PC-9 (cell line): ENCODE measurements at regions not wholly inside any gene's neighbourhood (a gene's known extent, or its start where the extent isn't known, plus 50 kb on each side); places are given as distances from the start of the nearest gene placed in this dataset.

Experiments
- BruUV-seq: library from RNA; stranded (reverse); fragments of 400-500 nt; replicated peaks from 2 replicates; lab custom pipeline; 2021; lab: Mats Ljungman, UMichigan
- CTCF ChIA-PET: fragments of 300-600 bp; sonication (Branson Sonifier 250); formaldehyde crosslinking; loops from one replicate; lab custom pipeline; 2022; ENCODE audit warnings: antibody characterized with exemption; lab: Charles Lee
- POLR2A ChIA-PET: fragments of 300-600 bp; sonication (Branson Sonifier 250); formaldehyde crosslinking; loops from one replicate; lab custom pipeline; 2022; ENCODE audit warnings: antibody characterized with exemption; ENCODE audit not compliant: unreplicated experiment; lab: Charles Lee
- DNase-seq, 2 experiments: peaks; one replicate each; pipeline versions ENCODE4 v3.0.0 to v3.0.0-alpha.2; 2015 to 2022; ENCODE audit warnings: mixed read lengths in 1 of 2
- H2AFZ ChIP-seq: fragments of 200-600 bp; sonication (generic); 2 replicates; pipeline ENCODE4 v1.8.1; 2017; ENCODE audit warnings: antibody characterized with exemption
- H3F3A ChIP-seq: fragments of 200-600 bp; sonication (generic); 2 replicates; pipeline ENCODE4 v1.8.1; 2017; ENCODE audit warnings: antibody characterized with exemption, mild to moderate bottlenecking, low read depth; ENCODE audit not compliant: insufficient read depth
- H3K27ac ChIP-seq: fragments of 200-600 bp; sonication (generic); 2 replicates; pipeline ENCODE4 v1.6.1; 2016; ENCODE audit warnings: mixed run types
- H3K27me3 ChIP-seq: fragments of 200-600 bp; sonication (generic); 2 replicates; pipeline ENCODE4 v1.6.1; 2016; ENCODE audit warnings: low read depth, mixed run types; ENCODE audit not compliant: insufficient read depth
- H3K36me3 ChIP-seq: fragments of 200-600 bp; sonication (generic); 2 replicates; pipeline ENCODE4 v1.6.1; 2016; ENCODE audit warnings: low read depth, mixed run types
- H3K4me1 ChIP-seq: fragments of 200-600 bp; sonication (generic); replicated peaks from 2 replicates; pipeline ENCODE4 v1.6.1; 2016; ENCODE audit warnings: mixed run types; ENCODE audit not compliant: insufficient read depth
- H3K4me2 ChIP-seq: fragments of 200-600 bp; sonication (generic); 2 replicates; pipeline ENCODE4 v1.6.1; 2017; ENCODE audit warnings: mixed run types
- H3K4me3 ChIP-seq: fragments of 200-600 bp; sonication (generic); 2 replicates; pipeline ENCODE4 v1.6.1; 2016; ENCODE audit warnings: mixed run types
- H3K79me2 ChIP-seq: fragments of 200-600 bp; sonication (generic); 2 replicates; pipeline ENCODE4 v1.6.1; 2017; ENCODE audit warnings: low read depth, mixed run types
- H3K9me2 ChIP-seq: fragments of 200-600 bp; sonication (generic); 2 replicates; pipeline ENCODE4 v1.8.1; 2017; ENCODE audit warnings: mild to moderate bottlenecking; ENCODE audit not compliant: insufficient read depth
- H3K9me3 ChIP-seq: fragments of 200-600 bp; sonication (generic); 2 replicates; pipeline ENCODE4 v1.8.1; 2016; ENCODE audit warnings: low read depth; ENCODE audit not compliant: insufficient read depth
- H4K20me1 ChIP-seq: fragments of 200-600 bp; sonication (generic); 2 replicates; pipeline ENCODE4 v1.8.1; 2017; ENCODE audit not compliant: insufficient read depth
- EZH2 ChIP-seq: fragments of 200-600 bp; sonication (generic); IDR thresholded peaks from 2 replicates; pipeline ENCODE4 v1.8.0; 2017; ENCODE audit warnings: antibody characterized with exemption, low read depth
- intact Hi-C: fragments of 100-400 bp; cut with micrococcal nuclease; formaldehyde crosslinking; loops from one replicate; pipeline ENCODE4 v1.10.0; 2022; ENCODE audit not compliant: unreplicated experiment
- TF ChIP-seq, protein P1 (sequence below): fragments of 200-600 bp; sonication (generic); conservative IDR thresholded peaks from 2 replicates; pipeline ENCODE4 v1.6.1; 2017; ENCODE audit warnings: mixed run types, antibody characterized with exemption, mild to moderate bottlenecking, moderate library complexity

DNA sequence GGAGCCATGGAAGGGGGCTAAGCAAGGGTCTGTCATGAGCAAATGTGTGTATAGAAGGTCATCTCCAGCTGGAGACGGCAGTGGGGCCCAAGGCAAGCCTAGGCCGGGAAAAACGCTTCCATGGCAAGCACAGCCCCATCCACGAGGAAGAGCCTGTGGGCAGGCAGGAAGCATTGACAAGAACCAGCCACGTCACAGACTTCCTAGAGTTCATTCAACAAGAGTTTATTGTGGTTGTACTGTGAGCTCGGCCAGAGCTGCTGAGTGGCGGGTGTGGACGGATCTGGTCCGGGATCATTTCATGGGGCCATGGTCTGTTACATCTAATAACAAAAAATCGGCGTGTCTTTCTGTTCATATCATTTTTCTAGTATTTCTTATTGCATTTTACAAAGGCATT, 311.7 kb downstream of the TMEM121 start:
- no peak for DNase-seq
- ChIA-PET CTCF (no interaction called here), POLR2A (no interaction called here)
- TF ChIP-seq EZH2, result no peak
- TF ChIP-seq, protein P1, sequence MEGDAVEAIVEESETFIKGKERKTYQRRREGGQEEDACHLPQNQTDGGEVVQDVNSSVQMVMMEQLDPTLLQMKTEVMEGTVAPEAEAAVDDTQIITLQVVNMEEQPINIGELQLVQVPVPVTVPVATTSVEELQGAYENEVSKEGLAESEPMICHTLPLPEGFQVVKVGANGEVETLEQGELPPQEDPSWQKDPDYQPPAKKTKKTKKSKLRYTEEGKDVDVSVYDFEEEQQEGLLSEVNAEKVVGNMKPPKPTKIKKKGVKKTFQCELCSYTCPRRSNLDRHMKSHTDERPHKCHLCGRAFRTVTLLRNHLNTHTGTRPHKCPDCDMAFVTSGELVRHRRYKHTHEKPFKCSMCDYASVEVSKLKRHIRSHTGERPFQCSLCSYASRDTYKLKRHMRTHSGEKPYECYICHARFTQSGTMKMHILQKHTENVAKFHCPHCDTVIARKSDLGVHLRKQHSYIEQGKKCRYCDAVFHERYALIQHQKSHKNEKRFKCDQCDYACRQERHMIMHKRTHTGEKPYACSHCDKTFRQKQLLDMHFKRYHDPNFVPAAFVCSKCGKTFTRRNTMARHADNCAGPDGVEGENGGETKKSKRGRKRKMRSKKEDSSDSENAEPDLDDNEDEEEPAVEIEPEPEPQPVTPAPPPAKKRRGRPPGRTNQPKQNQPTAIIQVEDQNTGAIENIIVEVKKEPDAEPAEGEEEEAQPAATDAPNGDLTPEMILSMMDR, result no peak
- no peak overlapping the region for H3K4me2 ChIP-seq
- no peaks in the 10 kb centered on the region for H3K36me3 ChIP-seq
- H3K9me2 ChIP-seq, result no peaks in the 10 kb centered on the region
- H3K4me1 ChIP-seq, result no peaks in the 10 kb centered on the region
- peaks cover 95% of the 10 kb centered on the region for H3K27me3 ChIP-seq
- no peaks in the 10 kb centered on the region for H4K20me1 ChIP-seq
- H3K79me2 ChIP-seq, result no peaks in the 10 kb centered on the region
- no TSS peak for BruUV-seq
- no peak overlapping the region for H3K27ac ChIP-seq
- no peak overlapping the region for H2AFZ ChIP-seq
- H3K4me3 ChIP-seq, result no peak overlapping the region
- no peaks in the 10 kb centered on the region for H3K9me3 ChIP-seq
- H3F3A ChIP-seq, result no peaks in the 10 kb centered on the region
- intact Hi-C loops, result no loop called here

DNA sequence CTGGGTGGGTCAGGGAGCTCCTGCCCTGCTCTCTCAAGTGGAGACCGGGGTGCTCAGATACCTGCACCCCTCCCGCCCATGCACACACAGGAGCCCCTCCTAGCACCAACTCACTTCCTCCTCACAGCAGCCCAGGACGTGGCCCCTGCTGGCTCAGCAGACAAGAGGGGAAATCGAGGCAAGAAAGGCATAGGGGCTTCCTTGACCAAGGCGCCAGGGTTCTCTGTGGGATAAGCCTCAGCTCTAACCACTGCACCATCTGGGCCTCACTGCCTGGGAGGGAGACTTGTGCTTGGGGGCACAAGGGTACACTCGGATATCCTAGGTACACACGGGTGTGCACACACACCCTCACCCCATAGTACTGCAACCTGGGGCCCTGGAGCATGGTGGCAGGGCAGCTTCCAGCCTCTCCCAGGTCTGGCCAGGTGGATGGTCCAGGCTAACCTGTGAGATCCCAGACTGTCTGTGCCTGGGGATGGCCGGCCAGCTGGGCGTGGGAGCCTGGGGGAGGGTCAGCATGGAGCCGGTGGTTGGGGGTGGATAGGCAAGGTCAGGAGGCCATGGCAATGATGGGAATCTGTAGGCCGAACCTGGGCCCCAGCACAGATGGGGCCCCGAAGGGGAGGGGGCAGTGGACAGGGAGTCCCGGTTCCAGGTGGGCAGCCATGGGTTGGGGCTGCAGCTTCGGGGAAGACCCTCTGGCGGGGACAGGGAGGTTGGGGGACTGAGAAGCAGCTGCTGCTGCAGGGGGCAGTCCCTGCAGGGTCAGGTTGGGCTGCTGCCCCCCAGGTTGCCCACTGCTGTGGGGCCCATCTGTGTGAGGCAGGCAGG, 312.4 kb downstream of the TMEM121 start:
- no peak overlapping the region for H2AFZ ChIP-seq
- intact Hi-C loops, result no loop called here
- H3K9me3 ChIP-seq, result no peaks in the 10 kb centered on the region
- no peak overlapping the region for H3K4me2 ChIP-seq
- no peak overlapping the region for H3K27ac ChIP-seq
- peaks cover 95% of the 10 kb centered on the region for H3K27me3 ChIP-seq
- H4K20me1 ChIP-seq, result no peaks in the 10 kb centered on the region
- no peaks in the 10 kb centered on the region for H3F3A ChIP-seq
- no peak for DNase-seq
- H3K4me1 ChIP-seq, result no peaks in the 10 kb centered on the region
- CTCF ChIA-PET, result no interaction called here
- H3K79me2 ChIP-seq, result no peaks in the 10 kb centered on the region
- TF ChIP-seq, protein P1, result no peak
- no peak for TF ChIP-seq EZH2
- POLR2A ChIA-PET, result no interaction called here
- H3K9me2 ChIP-seq, result no peaks in the 10 kb centered on the region
- no TSS peak for BruUV-seq
- H3K36me3 ChIP-seq, result no peaks in the 10 kb centered on the region
- H3K4me3 ChIP-seq, result no peak overlapping the region

DNA sequence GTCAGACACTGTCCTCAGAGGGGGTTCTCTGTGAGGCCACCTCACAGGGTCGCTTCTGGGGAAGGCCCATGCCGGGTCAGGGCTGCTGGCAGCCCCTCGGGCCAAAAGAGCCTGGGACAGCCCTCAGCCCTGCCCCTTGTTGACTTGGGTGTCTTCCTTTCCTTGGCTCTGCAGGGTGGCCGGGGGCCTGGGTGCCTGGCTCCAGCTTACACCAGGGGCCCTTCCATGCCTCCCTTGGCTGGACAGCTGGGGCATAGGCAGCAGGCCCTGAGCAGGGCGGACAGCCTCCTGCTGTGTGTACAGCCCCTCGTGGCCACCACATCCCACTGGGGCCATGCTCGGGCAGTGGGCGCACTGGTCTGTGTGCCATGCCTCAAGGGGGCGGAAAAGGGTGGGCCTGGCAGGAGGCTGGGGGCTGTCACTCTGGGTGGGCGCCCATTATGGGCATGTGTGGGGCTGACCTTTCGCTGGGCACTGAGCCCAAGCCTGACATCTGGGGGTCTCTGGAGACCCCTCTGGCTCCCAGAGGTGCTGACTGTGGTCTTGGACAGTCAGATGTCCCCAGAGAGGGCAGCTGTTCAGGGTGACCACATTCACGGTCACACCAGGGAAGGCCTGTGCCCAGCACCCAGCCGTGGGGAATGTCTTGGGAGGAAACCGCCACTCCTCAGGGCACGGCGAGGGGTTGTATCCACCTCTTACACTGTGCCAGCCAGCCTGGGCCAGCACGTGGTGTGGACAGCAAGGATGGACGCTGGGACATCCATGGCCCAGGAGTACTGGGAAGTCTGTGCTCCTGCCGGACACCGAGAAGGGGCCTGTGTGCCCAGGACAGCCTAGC, 313.3 kb downstream of the TMEM121 start:
- no peak overlapping the region for H3K4me3 ChIP-seq
- no peaks in the 10 kb centered on the region for H3K36me3 ChIP-seq
- BruUV-seq, result no TSS peak
- H2AFZ ChIP-seq, result no peak overlapping the region
- POLR2A ChIA-PET, result no interaction called here
- CTCF ChIA-PET, result no interaction called here
- H3F3A ChIP-seq, result no peaks in the 10 kb centered on the region
- TF ChIP-seq, protein P1, result no peak
- TF ChIP-seq EZH2, result no peak
- peaks cover 95% of the 10 kb centered on the region for H3K27me3 ChIP-seq
- H4K20me1 ChIP-seq, result no peaks in the 10 kb centered on the region
- H3K9me2 ChIP-seq, result no peaks in the 10 kb centered on the region
- no peak overlapping the region for H3K27ac ChIP-seq
- no peak for DNase-seq
- no peak overlapping the region for H3K4me2 ChIP-seq
- no peaks in the 10 kb centered on the region for H3K4me1 ChIP-seq
- H3K9me3 ChIP-seq, result no peaks in the 10 kb centered on the region
- no peaks in the 10 kb centered on the region for H3K79me2 ChIP-seq
- intact Hi-C loops, result no loop called here
